NCI-H2081 (cell line): ENCODE measurements at regions not wholly inside any gene's neighbourhood (a gene's known extent, or its start where the extent isn't known, plus 50 kb on each side); places are given as distances from the start of the nearest gene placed in this dataset.
"Not testable (repeated sequence)": the region's sequence is repeated elsewhere in the genome, so short reads cannot be mapped to it uniquely, and the experiment has no call there.

Source experiments
- DNase-seq, 2 experiments: peaks; one replicate each; lab custom pipeline; 2025; lab: John Stamatoyannopoulos, UW

DNA sequence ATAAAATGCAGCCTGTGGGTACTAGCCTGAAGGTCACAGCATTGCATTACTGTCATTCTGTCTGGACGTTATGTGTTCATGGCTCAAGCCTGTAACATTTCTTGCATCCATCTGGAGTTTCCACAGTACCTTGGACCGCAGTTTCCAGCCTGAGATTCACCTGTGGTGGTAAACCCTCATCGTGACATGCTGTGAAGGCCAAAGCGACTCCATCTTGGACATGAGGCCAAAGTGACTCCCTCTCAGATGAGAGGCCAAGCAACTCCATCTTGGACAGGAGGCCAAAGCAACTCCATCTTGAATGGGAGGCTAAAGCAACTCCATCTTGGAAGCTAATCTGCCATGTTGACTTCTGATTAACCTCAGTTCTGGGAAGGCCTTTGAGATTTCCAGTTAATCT is 257.7 kb upstream of the MYT1L start:
- no peak for DNase-seq

DNA sequence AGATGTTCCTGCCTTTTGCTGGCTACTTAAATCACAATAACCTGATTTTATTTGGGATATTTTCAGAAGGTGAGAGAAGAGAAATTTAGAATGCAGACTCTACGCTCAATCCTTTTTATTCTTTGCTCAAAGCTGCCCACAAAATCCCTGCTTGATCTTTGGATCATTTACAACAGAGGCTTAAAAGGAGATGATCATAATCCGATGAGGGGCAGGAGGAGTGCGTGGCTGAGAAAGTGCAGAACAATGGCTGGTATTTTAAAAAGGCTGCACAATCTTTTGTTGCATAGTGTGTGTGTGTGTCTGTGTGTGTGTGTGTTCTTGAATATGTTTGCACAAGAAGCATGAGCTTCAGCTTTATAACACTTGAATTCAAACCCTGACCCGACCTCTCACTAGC is 256.3 kb upstream of the MYT1L start:
- DNase-seq: no peak

GRCh38 chr2:2586931-2587330 is 255.9 kb upstream of the MYT1L start:
- DNase-seq: no peak

GRCh38 chr2:2586068-2586776 is 255.1 kb upstream of the MYT1L start:
- DNase-seq: no peak

GRCh38 chr2:2582998-2583545 is 252.0 kb upstream of the MYT1L start:
- no peak for DNase-seq

GRCh38 chr2:2581331-2582159 is 250.5 kb upstream of the MYT1L start:
- peak; percentile 47 to 72 for DNase-seq

DNA sequence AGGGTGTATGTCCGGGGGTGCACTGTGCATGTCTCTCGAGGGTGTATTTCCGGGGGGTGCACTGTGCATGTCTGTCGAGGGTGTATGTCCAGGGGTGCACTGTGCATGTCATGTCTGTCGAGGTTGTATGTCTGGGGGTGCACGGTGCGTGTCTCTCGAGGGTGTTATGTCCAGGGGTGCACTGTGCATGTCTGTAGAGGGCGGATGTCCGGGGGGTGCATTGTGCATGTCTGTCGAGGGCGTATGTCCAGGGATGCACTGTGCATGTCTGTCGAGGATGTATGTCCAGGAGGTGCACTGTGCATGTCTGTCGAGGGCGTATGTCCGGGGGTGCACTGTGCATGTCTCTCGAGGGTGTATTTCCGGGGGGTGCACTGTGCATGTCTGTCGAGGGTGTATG is 249.8 kb upstream of the MYT1L start:
- DNase-seq: not testable (repeated sequence)

DNA sequence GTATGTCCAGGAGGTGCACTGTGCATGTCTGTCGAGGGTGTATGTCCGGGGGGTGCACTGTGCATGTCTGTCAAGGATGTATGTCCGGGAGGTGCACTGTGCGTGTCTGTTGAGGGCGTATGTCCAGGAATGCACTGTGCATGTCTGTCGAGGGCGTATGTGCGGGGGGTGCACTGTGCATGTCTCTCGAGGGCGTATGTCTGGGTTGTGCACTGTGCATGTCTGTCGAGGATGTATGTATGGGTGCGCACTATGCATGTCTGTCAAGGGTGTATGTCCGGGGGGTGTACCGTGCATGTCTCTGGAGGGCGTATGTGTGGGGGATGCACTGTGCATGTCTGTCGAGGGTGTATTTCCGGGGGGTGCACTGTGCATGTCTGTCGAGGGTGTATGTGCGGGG is 249.3 kb upstream of the MYT1L start:
- no peak for DNase-seq

GRCh38 chr2:2579814-2580213 is 248.7 kb upstream of the MYT1L start:
- DNase-seq: no peak

GRCh38 chr2:2577407-2577831 is 246.3 kb upstream of the MYT1L start:
- peak; percentile 85 to 93 for DNase-seq

GRCh38 chr2:2575870-2576386 is 244.9 kb upstream of the MYT1L start:
- DNase-seq: peak; percentile 54 to 88

- no peak for DNase-seq
These were observed 244.1 kb upstream of the MYT1L start for GRCh38 chr2:2575181-2575577.

- DNase-seq: no peak
These were observed 243.5 kb upstream of the MYT1L start for GRCh38 chr2:2574401-2575180.

- DNase-seq: no peak
These were observed 242.7 kb upstream of the MYT1L start for GRCh38 chr2:2573658-2574293.

DNA sequence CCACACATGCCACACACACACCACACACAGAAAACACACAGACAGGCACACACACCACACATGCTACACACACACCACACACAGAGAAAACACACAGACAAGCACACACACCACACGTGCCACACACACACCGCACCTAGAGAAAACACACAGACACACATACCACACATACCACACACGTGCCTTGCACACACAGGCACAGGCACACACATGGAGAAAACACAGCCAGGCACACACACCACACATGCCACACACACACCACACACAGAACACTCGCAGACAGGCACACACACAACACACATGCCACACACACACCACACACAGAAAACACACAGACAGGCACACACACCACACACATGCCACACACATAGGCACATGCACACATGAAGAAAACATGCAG is 242.1 kb upstream of the MYT1L start:
- no peak for DNase-seq

DNA sequence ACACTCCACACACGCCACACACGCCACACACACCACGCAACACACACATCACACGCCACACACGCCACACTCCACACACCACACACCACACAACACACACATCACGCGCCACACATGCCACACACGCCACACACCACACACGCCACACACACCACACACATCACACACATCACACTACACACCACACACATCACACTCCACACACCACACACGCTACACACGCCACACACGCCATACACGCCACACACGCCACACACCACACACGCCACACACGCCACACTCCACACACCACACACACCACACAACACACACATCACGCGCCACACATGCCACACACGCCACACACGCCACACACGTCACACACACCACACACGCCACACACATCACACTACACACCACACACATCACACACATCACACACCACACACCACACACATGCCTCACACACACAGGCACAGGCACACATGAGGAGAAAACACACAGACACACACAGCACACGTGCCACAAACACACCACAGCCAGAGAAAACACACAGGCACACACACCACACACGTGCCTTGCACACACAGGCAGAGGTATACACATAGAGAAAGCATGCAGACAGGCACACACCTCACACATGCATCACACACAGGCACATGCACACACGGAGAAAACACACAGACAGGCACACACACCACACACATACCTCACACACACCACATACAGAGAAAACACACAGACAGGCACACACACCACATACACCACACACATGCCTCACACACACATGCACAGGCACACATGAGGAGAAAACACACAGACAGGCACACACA is 241.5 kb upstream of the MYT1L start:
- DNase-seq: no peak

DNA sequence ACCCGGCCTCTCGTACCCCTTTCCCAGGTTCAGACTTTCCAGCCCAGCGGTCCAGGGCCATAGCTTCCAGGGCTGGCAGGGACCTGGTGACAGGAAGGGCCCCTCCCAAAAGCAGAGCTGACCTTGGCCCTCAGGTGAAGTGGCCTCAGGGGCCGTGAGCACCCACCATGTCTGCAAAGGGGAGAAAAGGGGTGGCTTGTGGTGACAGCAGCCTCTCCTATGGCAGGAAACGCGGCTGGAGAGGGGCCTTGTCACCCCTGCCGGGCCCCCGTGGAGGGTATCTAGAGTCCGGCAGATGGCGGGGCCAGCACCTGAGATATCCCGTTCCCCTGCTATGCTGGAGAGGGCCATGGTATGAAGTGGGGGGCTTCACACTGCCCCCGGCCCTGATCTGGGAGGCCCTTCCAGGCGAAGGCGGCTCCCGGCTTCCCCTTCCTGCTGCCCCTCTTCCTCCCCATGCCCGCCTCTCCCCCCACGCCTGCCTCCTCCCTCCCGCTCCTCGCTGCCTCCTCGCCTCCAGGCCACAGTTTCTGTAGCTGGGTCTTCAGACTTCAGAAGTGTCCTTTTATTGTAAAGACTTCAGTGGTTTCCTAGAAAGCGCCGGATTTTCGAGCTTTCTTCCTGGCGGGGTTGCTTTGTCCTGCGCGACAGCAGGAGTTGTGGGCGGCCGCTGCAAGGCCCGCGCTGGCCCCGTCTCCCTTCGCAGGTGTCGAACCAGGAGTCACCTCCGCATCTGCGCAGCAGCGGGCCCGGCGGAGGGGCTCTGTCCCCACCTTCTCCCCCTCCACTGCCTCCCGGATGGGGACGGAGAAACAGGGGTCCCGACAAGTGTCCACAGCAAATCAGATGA is 240.5 kb upstream of the MYT1L start:
- no peak for DNase-seq

- DNase-seq: no peak
These were observed 239.8 kb upstream of the MYT1L start for GRCh38 chr2:2570871-2571270.

DNA sequence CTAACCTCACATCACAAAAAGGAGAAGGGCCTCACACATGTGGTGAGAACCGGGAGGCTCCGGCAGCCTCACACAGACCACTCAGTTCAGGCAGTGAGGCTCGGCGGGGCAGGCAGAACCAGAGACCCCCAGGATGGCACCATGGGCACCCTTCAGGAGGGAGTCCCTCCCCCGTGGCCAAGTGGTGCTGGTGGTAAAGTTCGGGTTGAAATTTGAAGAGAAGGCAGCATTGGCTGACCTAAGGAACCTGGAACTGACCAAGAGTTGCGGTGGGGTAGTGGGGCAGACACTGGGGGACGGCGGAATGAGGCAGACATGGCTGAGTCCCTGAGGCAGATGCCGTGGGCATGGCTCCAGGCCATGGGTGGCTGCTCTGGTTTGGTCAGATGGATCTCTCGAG is 239.3 kb upstream of the MYT1L start:
- DNase-seq: no peak

- no peak for DNase-seq
These were observed 238.8 kb upstream of the MYT1L start for GRCh38 chr2:2569836-2570235.
